ENCODE measurements at regions not wholly inside any gene's neighbourhood (a gene's known extent, or its start where the extent isn't known, plus 50 kb on each side); places are given as distances from the start of the nearest gene placed in this dataset.

GRCh38 chr2:36027616-36028015 lies 328.0 kb upstream of the CRIM1 start:
- H3K36me3 Mint-ChIP-seq (ENCODE audit: low read depth) = no peaks in the 10 kb centered on the region
- H3K4me1 Mint-ChIP-seq = no peaks in the 10 kb centered on the region
- no peak overlapping the region for H3K4me3 Mint-ChIP-seq
- H3K9me3 Mint-ChIP-seq = no peaks in the 10 kb centered on the region
- no peak for TF ChIP-seq CTCF (IDR thresholded peaks at IDR 0.05; ENCODE audit: unreplicated experiment in 3 of 3)
- H3K27ac Mint-ChIP-seq = no peak overlapping the region
- no peaks in the 10 kb centered on the region for H3K27me3 Mint-ChIP-seq (ENCODE audit: low read depth)

- Mint-ChIP-seq H3K9me3 (no peaks in the 10 kb centered on the region), H3K4me3 (no peak overlapping the region), H3K27me3 (ENCODE audit: low read depth) (no peaks in the 10 kb centered on the region), H3K27ac (no peak overlapping the region), H3K4me1 (no peaks in the 10 kb centered on the region), H3K36me3 (ENCODE audit: low read depth) (no peaks in the 10 kb centered on the region)
- no peak for TF ChIP-seq CTCF (IDR thresholded peaks at IDR 0.05; ENCODE audit: unreplicated experiment in 3 of 3)
These were observed 342.5 kb upstream of the CRIM1 start for GRCh38 chr2:36013064-36013463.

GRCh38 chr2:36006444-36006843 lies 349.1 kb upstream of the CRIM1 start:
- no peak overlapping the region for H3K4me3 Mint-ChIP-seq
- no peaks in the 10 kb centered on the region for H3K4me1 Mint-ChIP-seq
- no peak overlapping the region for H3K27ac Mint-ChIP-seq
- H3K36me3 Mint-ChIP-seq (ENCODE audit: low read depth) = no peaks in the 10 kb centered on the region
- TF ChIP-seq CTCF (IDR thresholded peaks at IDR 0.05; ENCODE audit: unreplicated experiment in 3 of 3) = no peak
- no peaks in the 10 kb centered on the region for H3K9me3 Mint-ChIP-seq
- H3K27me3 Mint-ChIP-seq (ENCODE audit: low read depth) = no peaks in the 10 kb centered on the region

GRCh38 chr2:36002941-36003340 lies 352.6 kb upstream of the CRIM1 start:
- TF ChIP-seq CTCF (IDR thresholded peaks at IDR 0.05; ENCODE audit: unreplicated experiment in 3 of 3) = no peak
- H3K4me3 Mint-ChIP-seq = no peak overlapping the region
- H3K27ac Mint-ChIP-seq = no peak overlapping the region
- H3K36me3 Mint-ChIP-seq (ENCODE audit: low read depth) = no peaks in the 10 kb centered on the region
- H3K27me3 Mint-ChIP-seq (ENCODE audit: low read depth) = no peaks in the 10 kb centered on the region
- no peaks in the 10 kb centered on the region for H3K9me3 Mint-ChIP-seq
- H3K4me1 Mint-ChIP-seq = no peaks in the 10 kb centered on the region

GRCh38 chr2:35997488-35997887 lies 358.1 kb upstream of the CRIM1 start:
- no peaks in the 10 kb centered on the region for H3K27me3 Mint-ChIP-seq (ENCODE audit: low read depth)
- H3K36me3 Mint-ChIP-seq (ENCODE audit: low read depth) = peaks cover 3% of the 10 kb centered on the region
- TF ChIP-seq CTCF (IDR thresholded peaks at IDR 0.05; ENCODE audit: unreplicated experiment in 3 of 3) = no peak
- H3K9me3 Mint-ChIP-seq = peaks cover 14% of the 10 kb centered on the region
- no peaks in the 10 kb centered on the region for H3K4me1 Mint-ChIP-seq
- H3K27ac Mint-ChIP-seq = no peak overlapping the region
- H3K4me3 Mint-ChIP-seq = no peak overlapping the region

GRCh38 chr2:35989503-35989902 lies 366.1 kb upstream of the CRIM1 start:
- H3K4me1 Mint-ChIP-seq = no peaks in the 10 kb centered on the region
- no peak overlapping the region for H3K27ac Mint-ChIP-seq
- no peaks in the 10 kb centered on the region for H3K27me3 Mint-ChIP-seq (ENCODE audit: low read depth)
- no peak for TF ChIP-seq CTCF (IDR thresholded peaks at IDR 0.05; ENCODE audit: unreplicated experiment in 3 of 3)
- H3K36me3 Mint-ChIP-seq (ENCODE audit: low read depth) = no peaks in the 10 kb centered on the region
- H3K9me3 Mint-ChIP-seq = peaks cover 10% of the 10 kb centered on the region
- no peak overlapping the region for H3K4me3 Mint-ChIP-seq

Data from nephron (organoid).